Esophagus muscularis mucosa (tissue), 3 donors: ENCODE measurements at regions not wholly inside any gene's neighbourhood (a gene's known extent, or its start where the extent isn't known, plus 50 kb on each side); places are given as distances from the start of the nearest gene placed in this dataset.

Source experiments
- CTCF ChIP-seq, 3 experiments: fragments of 200-600 bp in 2 of 3; fragments of 450-650 bp in 1 of 3; sonication (generic) in 2 of 3; IDR thresholded peaks; one replicate each; pipeline ENCODE4 v1.5.1; 2017 to 2019; ENCODE audit warnings: antibody characterized with exemption in 3 of 3, mild to moderate bottlenecking in 2 of 3, moderate library complexity in 1 of 3
- EP300 ChIP-seq: sonication (generic); formaldehyde crosslinking; IDR thresholded peaks from one replicate; pipeline ENCODE4 v1.6.1; 2017; ENCODE audit warnings: antibody characterized with exemption

- TF ChIP-seq EP300 (no peak), CTCF (IDR thresholded peaks at IDR 0.05) (no peak)
Observed at GRCh38 chr20:1784586-1784985, 110.6 kb upstream of the SIRPA start.
